ENCODE measurements at regions not wholly inside any gene's neighbourhood (a gene's known extent, or its start where the extent isn't known, plus 50 kb on each side); places are given as distances from the start of the nearest gene placed in this dataset.

DNA sequence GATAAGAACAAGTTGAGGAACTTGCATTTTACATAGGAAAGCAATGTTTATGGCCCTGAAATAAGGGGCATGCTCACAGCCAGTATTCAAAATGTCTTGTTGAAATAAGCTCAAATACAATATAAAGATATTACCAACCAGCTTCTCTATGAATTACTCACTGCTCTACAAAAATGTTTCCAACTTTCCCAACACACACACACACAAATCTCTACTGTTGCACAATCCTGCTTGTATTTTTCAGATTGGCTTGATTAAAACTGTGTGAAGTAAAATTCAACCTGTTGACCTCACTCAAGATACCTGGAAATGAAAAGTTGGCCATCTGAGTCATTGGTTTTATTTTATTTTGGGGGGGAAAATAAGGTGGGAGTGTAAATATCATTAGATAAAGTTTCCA is 128.6 kb downstream of the CHIC2 start:
- no peak for TF ChIP-seq POLR2A (IDR thresholded peaks at IDR 0.05)
- no peak for TF ChIP-seq EP300 (IDR thresholded peaks at IDR 0.05)

Measured in tibial nerve (tissue), 3 donors.